ENCODE measurements at regions not wholly inside any gene's neighbourhood (a gene's known extent, or its start where the extent isn't known, plus 50 kb on each side); places are given as distances from the start of the nearest gene placed in this dataset.
"Not testable (repeated sequence)": the region's sequence is repeated elsewhere in the genome, so short reads cannot be mapped to it uniquely, and the experiment has no call there.

DNA sequence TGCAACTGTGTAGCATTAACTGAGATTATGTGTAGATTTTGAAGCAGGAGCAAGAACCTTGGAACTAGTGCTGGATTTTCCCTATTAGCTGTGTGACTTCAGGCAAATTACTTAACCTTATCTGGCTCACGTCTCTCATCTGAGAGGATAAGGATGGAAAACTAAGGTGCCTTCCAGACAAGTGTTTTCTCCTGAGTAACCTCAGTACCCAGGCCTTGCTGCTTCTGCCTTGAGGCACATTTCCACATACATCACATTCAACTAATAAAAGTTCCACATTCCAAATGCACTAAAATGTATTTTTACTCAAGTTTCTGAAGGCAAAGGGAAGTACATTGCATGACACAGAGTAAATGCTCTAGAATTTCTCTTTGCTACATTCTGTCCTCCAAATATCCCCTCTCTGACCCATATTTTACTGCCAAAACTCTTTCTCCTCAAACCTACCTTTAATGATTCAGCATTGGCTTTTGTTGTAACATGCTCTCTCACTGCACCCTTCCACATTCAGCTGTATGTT, 195.4 kb upstream of the ADGRL3 start:
- Histone ChIP-seq H3K4me2 (ENCODE audit: insufficient read depth, low read length) (no peak overlapping the region), H3K79me2 (ENCODE audit: insufficient read depth, low read length) (no peaks in the 10 kb centered on the region), H3K4me1 (ENCODE audit: insufficient read depth, low read length) (no peaks in the 10 kb centered on the region), H3K27ac (ENCODE audit: low read depth, low read length) (no peak overlapping the region), H3K4me3 (ENCODE audit: insufficient read depth, low read length) (no peak overlapping the region), H2AFZ (ENCODE audit: low read length) (no peak overlapping the region), H3K27me3 (ENCODE audit: insufficient read depth, low read length) (no peaks in the 10 kb centered on the region), H4K20me1 (ENCODE audit: insufficient read depth, low read length) (no peaks in the 10 kb centered on the region), H3K9me3 (ENCODE audit: low read depth, low read length) (no peaks in the 10 kb centered on the region), H3K36me3 (ENCODE audit: insufficient read depth, low read length) (no peaks in the 10 kb centered on the region)
- TF ChIP-seq, protein P1, sequence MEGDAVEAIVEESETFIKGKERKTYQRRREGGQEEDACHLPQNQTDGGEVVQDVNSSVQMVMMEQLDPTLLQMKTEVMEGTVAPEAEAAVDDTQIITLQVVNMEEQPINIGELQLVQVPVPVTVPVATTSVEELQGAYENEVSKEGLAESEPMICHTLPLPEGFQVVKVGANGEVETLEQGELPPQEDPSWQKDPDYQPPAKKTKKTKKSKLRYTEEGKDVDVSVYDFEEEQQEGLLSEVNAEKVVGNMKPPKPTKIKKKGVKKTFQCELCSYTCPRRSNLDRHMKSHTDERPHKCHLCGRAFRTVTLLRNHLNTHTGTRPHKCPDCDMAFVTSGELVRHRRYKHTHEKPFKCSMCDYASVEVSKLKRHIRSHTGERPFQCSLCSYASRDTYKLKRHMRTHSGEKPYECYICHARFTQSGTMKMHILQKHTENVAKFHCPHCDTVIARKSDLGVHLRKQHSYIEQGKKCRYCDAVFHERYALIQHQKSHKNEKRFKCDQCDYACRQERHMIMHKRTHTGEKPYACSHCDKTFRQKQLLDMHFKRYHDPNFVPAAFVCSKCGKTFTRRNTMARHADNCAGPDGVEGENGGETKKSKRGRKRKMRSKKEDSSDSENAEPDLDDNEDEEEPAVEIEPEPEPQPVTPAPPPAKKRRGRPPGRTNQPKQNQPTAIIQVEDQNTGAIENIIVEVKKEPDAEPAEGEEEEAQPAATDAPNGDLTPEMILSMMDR (IDR thresholded peaks at IDR 0.05; ENCODE audit: extremely low read depth, low read depth, low read length), result no peak
- DNase-seq (ENCODE audit: insufficient read length, low spot score, missing footprints), result no peak

GRCh38 chr4:61011051-61011450, 189.1 kb upstream of the ADGRL3 start:
- no peaks in the 10 kb centered on the region for H4K20me1 ChIP-seq (ENCODE audit: insufficient read depth, low read length)
- no peaks in the 10 kb centered on the region for H3K9me3 ChIP-seq (ENCODE audit: low read depth, low read length)
- H3K27me3 ChIP-seq (ENCODE audit: insufficient read depth, low read length), result no peaks in the 10 kb centered on the region
- H3K4me2 ChIP-seq (ENCODE audit: insufficient read depth, low read length), result no peak overlapping the region
- H2AFZ ChIP-seq (ENCODE audit: low read length), result no peak overlapping the region
- TF ChIP-seq, protein P1 (IDR thresholded peaks at IDR 0.05; ENCODE audit: extremely low read depth, low read depth, low read length), result no peak
- no peaks in the 10 kb centered on the region for H3K36me3 ChIP-seq (ENCODE audit: insufficient read depth, low read length)
- H3K79me2 ChIP-seq (ENCODE audit: insufficient read depth, low read length), result no peaks in the 10 kb centered on the region
- DNase-seq (ENCODE audit: insufficient read length, low spot score, missing footprints), result no peak
- no peaks in the 10 kb centered on the region for H3K4me1 ChIP-seq (ENCODE audit: insufficient read depth, low read length)
- H3K27ac ChIP-seq (ENCODE audit: low read depth, low read length), result no peak overlapping the region
- H3K4me3 ChIP-seq (ENCODE audit: insufficient read depth, low read length), result no peak overlapping the region

- H3K4me2 ChIP-seq (ENCODE audit: insufficient read depth, low read length); DNase-seq (ENCODE audit: insufficient read length, low spot score, missing footprints); H3K4me1 ChIP-seq (ENCODE audit: insufficient read depth, low read length); H3K27ac ChIP-seq (ENCODE audit: low read depth, low read length); H2AFZ ChIP-seq (ENCODE audit: low read length); H3K36me3 ChIP-seq (ENCODE audit: insufficient read depth, low read length); H3K79me2 ChIP-seq (ENCODE audit: insufficient read depth, low read length); H4K20me1 ChIP-seq (ENCODE audit: insufficient read depth, low read length); H3K9me3 ChIP-seq (ENCODE audit: low read depth, low read length); H3K27me3 ChIP-seq (ENCODE audit: insufficient read depth, low read length); H3K4me3 ChIP-seq (ENCODE audit: insufficient read depth, low read length): not testable (repeated sequence)
Measured at GRCh38 chr4:61011936-61012335, 188.2 kb upstream of the ADGRL3 start.

GRCh38 chr4:61024610-61025009, 175.5 kb upstream of the ADGRL3 start:
- no peak overlapping the region for H3K4me3 ChIP-seq (ENCODE audit: insufficient read depth, low read length)
- H4K20me1 ChIP-seq (ENCODE audit: insufficient read depth, low read length), result no peaks in the 10 kb centered on the region
- H3K4me2 ChIP-seq (ENCODE audit: insufficient read depth, low read length), result no peak overlapping the region
- H2AFZ ChIP-seq (ENCODE audit: low read length), result no peak overlapping the region
- no peak for DNase-seq (ENCODE audit: insufficient read length, low spot score, missing footprints)
- no peaks in the 10 kb centered on the region for H3K79me2 ChIP-seq (ENCODE audit: insufficient read depth, low read length)
- no peaks in the 10 kb centered on the region for H3K36me3 ChIP-seq (ENCODE audit: insufficient read depth, low read length)
- H3K9me3 ChIP-seq (ENCODE audit: low read depth, low read length), result no peaks in the 10 kb centered on the region
- no peaks in the 10 kb centered on the region for H3K4me1 ChIP-seq (ENCODE audit: insufficient read depth, low read length)
- H3K27me3 ChIP-seq (ENCODE audit: insufficient read depth, low read length), result no peaks in the 10 kb centered on the region
- no peak overlapping the region for H3K27ac ChIP-seq (ENCODE audit: low read depth, low read length)
- TF ChIP-seq, protein P1 (IDR thresholded peaks at IDR 0.05; ENCODE audit: extremely low read depth, low read depth, low read length), result no peak

Measured in osteoblast (primary cell).